HepG2 (cell line): ENCODE measurements at regions not wholly inside any gene's neighbourhood (a gene's known extent, or its start where the extent isn't known, plus 50 kb on each side); places are given as distances from the start of the nearest gene placed in this dataset.

ENCODE experiments used
- EZH2 ChIP-seq: conservative IDR thresholded peaks from 2 replicates; pipeline ENCODE4 v1.6.1; 2012; ENCODE audit warnings: mild to moderate bottlenecking, low read depth, low read length, moderate library complexity
- GLI4 ChIP-seq: sonication (generic); formaldehyde crosslinking; IDR thresholded peaks from 2 replicates; pipeline ENCODE4 v1.5.1; 2020; ENCODE audit warnings: missing genetic modification reagents, mild to moderate bottlenecking, moderate library complexity, borderline replicate concordance
- NFE2 ChIP-seq: sonication (generic); formaldehyde crosslinking; IDR thresholded peaks from 2 replicates; pipeline ENCODE4 v1.4.0; 2020; ENCODE audit warnings: missing genetic modification reagents
- NFE2L1 ChIP-seq: sonication (generic); formaldehyde crosslinking; IDR thresholded peaks from 2 replicates; pipeline ENCODE4 v1.4.0; 2020; ENCODE audit warnings: missing genetic modification reagents, mild to moderate bottlenecking, borderline replicate concordance
- POLR2G ChIP-seq: fragments of 200-400 bp; formaldehyde crosslinking; IDR thresholded peaks from 2 replicates; pipeline ENCODE4 v1.6.1; 2018; ENCODE audit warnings: mild to moderate bottlenecking, low read depth, low read length, moderate library complexity
- TOPORS ChIP-seq: sonication (generic); formaldehyde crosslinking; IDR thresholded peaks from 2 replicates; pipeline ENCODE4 v1.8.0; 2023; ENCODE audit warnings: mild to moderate bottlenecking, missing genetic modification reagents
- ZKSCAN5 ChIP-seq: sonication (generic); formaldehyde crosslinking; IDR thresholded peaks from 2 replicates; pipeline ENCODE4 v1.5.1; 2020; ENCODE audit warnings: mild to moderate bottlenecking, missing genetic modification reagents
- ZNF232 ChIP-seq: sonication (generic); formaldehyde crosslinking; IDR thresholded peaks from 2 replicates; pipeline ENCODE4 v1.4.0; 2020; ENCODE audit warnings: missing genetic modification reagents, borderline replicate concordance
- TF ChIP-seq, protein P1 (sequence below): sonication (generic); formaldehyde crosslinking; IDR thresholded peaks from 2 replicates; pipeline ENCODE4 v1.5.0; 2020; ENCODE audit warnings: mild to moderate bottlenecking, missing genetic modification reagents, moderate library complexity
- TF ChIP-seq, protein P2 (sequence below): sonication (generic); formaldehyde crosslinking; IDR thresholded peaks from 2 replicates; pipeline ENCODE4 v1.5.0; 2020; ENCODE audit warnings: missing genetic modification reagents
- TF ChIP-seq, protein P3 (sequence below): sonication (generic); formaldehyde crosslinking; IDR thresholded peaks from 2 replicates; pipeline ENCODE4 v1.8.0; 2022; ENCODE audit warnings: missing genetic modification reagents, mild to moderate bottlenecking, borderline replicate concordance
- TF ChIP-seq, protein P4 (sequence below): sonication (generic); formaldehyde crosslinking; IDR thresholded peaks from 2 replicates; pipeline ENCODE4 v1.5.1; 2020; ENCODE audit warnings: mild to moderate bottlenecking, missing genetic modification reagents, borderline replicate concordance
- TF ChIP-seq, protein P5 (sequence below): IDR thresholded peaks from 2 replicates; pipeline ENCODE4 v1.6.1; 2016; ENCODE audit warnings: control low read depth

DNA sequence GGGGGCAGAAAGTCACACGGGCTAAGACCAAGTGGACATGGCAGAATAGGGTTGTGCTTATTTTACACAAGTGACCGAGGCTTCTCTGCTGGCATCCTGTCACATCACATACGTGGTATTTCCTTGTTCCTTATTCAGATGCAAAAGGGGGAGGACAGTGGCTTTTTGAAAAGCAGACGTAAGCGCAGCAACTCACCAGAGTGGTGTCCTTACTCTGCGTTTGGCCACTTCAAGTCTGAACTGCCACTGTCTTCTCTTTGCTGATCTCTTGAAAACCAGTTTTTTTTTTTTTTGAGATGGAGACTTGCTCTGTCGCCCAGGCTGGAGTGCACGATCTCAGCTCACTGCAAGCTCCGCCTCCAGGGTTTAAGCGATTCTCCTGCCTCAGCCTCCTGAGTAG is 113.2 kb downstream of the SOX2 start:
- TF ChIP-seq, protein P1, sequence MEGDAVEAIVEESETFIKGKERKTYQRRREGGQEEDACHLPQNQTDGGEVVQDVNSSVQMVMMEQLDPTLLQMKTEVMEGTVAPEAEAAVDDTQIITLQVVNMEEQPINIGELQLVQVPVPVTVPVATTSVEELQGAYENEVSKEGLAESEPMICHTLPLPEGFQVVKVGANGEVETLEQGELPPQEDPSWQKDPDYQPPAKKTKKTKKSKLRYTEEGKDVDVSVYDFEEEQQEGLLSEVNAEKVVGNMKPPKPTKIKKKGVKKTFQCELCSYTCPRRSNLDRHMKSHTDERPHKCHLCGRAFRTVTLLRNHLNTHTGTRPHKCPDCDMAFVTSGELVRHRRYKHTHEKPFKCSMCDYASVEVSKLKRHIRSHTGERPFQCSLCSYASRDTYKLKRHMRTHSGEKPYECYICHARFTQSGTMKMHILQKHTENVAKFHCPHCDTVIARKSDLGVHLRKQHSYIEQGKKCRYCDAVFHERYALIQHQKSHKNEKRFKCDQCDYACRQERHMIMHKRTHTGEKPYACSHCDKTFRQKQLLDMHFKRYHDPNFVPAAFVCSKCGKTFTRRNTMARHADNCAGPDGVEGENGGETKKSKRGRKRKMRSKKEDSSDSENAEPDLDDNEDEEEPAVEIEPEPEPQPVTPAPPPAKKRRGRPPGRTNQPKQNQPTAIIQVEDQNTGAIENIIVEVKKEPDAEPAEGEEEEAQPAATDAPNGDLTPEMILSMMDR (CRISPR knock-in tag), result no peak
- no peak for TF ChIP-seq GLI4
- TF ChIP-seq EZH2, result no peak
- TF ChIP-seq NFE2L1 (CRISPR knock-in tag), result no peak
- TF ChIP-seq, protein P2, sequence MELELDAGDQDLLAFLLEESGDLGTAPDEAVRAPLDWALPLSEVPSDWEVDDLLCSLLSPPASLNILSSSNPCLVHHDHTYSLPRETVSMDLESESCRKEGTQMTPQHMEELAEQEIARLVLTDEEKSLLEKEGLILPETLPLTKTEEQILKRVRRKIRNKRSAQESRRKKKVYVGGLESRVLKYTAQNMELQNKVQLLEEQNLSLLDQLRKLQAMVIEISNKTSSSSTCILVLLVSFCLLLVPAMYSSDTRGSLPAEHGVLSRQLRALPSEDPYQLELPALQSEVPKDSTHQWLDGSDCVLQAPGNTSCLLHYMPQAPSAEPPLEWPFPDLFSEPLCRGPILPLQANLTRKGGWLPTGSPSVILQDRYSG, result no peak
- TF ChIP-seq ZKSCAN5 (CRISPR knock-in tag), result no peak
- TF ChIP-seq, protein P3, sequence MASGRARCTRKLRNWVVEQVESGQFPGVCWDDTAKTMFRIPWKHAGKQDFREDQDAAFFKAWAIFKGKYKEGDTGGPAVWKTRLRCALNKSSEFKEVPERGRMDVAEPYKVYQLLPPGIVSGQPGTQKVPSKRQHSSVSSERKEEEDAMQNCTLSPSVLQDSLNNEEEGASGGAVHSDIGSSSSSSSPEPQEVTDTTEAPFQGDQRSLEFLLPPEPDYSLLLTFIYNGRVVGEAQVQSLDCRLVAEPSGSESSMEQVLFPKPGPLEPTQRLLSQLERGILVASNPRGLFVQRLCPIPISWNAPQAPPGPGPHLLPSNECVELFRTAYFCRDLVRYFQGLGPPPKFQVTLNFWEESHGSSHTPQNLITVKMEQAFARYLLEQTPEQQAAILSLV, result no peak
- TF ChIP-seq TOPORS (CRISPR knock-in tag), result no peak
- TF ChIP-seq POLR2G, result no peak
- TF ChIP-seq ZNF232, result no peak
- TF ChIP-seq, protein P4, sequence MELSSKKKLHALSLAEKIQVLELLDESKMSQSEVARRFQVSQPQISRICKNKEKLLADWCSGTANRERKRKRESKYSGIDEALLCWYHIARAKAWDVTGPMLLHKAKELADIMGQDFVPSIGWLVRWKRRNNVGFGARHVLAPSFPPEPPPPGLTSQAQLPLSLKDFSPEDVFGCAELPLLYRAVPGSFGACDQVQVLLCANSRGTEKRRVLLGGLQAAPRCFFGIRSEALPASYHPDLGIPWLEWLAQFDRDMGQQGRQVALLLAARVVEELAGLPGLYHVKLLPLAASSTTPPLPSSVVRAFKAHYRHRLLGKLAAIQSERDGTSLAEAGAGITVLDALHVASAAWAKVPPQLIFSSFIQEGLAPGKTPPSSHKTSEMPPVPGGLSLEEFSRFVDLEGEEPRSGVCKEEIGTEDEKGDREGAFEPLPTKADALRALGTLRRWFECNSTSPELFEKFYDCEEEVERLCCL (CRISPR knock-in tag), result no peak
- TF ChIP-seq NFE2 (CRISPR knock-in tag), result no peak
- TF ChIP-seq, protein P5, sequence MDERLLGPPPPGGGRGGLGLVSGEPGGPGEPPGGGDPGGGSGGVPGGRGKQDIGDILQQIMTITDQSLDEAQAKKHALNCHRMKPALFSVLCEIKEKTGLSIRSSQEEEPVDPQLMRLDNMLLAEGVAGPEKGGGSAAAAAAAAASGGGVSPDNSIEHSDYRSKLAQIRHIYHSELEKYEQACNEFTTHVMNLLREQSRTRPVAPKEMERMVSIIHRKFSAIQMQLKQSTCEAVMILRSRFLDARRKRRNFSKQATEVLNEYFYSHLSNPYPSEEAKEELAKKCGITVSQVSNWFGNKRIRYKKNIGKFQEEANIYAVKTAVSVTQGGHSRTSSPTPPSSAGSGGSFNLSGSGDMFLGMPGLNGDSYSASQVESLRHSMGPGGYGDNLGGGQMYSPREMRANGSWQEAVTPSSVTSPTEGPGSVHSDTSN (CRISPR knock-in tag), result no peak
